GM13976 (cell line): ENCODE measurements at regions not wholly inside any gene's neighbourhood (a gene's known extent, or its start where the extent isn't known, plus 50 kb on each side); places are given as distances from the start of the nearest gene placed in this dataset.
"Not testable (repeated sequence)": the region's sequence is repeated elsewhere in the genome, so short reads cannot be mapped to it uniquely, and the experiment has no call there.

Experiments
- DNase-seq: peaks from one replicate; pipeline ENCODE4 v3.0.0; 2012; ENCODE audit warnings: low spot score
- in situ Hi-C: fragments of 300-500 bp; cut with MboI; formaldehyde crosslinking; loops from one replicate; pipeline ENCODE4 v1.12.0; 2022; ENCODE audit warnings: low sequenced_read_pairs, mixed read lengths, inconsistent platforms; ENCODE audit not compliant: unreplicated experiment
- TF ChIP-seq, protein P1 (sequence below): IDR thresholded peaks from 2 replicates; pipeline ENCODE4 v1.5.1; 2012; ENCODE audit warnings: borderline replicate concordance, mild to moderate bottlenecking; ENCODE audit not compliant: insufficient read depth; ENCODE audit errors: extremely low read depth, missing control alignments, control extremely low read depth

DNA sequence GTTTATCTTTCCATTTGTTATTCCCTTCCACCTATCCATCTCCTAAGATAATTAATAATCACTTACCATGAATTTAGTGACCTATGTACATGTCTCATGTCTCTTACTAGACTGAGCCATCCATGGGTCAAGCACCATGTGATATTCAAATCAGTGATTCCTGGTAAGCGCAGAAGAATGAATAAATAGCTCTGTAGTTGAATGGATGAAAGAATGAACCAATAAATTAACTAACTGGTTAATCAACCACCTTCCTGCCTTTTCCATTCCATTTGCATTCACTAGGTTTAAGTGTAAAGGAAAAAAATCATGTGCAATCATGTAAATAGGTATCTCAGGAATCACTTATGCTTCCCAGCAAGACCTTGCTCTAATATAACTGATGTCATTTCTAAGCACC, 779.5 kb downstream of the NTRK3 start:
- in situ Hi-C loops = no loop called here
- no peak for DNase-seq
- TF ChIP-seq, protein P1, sequence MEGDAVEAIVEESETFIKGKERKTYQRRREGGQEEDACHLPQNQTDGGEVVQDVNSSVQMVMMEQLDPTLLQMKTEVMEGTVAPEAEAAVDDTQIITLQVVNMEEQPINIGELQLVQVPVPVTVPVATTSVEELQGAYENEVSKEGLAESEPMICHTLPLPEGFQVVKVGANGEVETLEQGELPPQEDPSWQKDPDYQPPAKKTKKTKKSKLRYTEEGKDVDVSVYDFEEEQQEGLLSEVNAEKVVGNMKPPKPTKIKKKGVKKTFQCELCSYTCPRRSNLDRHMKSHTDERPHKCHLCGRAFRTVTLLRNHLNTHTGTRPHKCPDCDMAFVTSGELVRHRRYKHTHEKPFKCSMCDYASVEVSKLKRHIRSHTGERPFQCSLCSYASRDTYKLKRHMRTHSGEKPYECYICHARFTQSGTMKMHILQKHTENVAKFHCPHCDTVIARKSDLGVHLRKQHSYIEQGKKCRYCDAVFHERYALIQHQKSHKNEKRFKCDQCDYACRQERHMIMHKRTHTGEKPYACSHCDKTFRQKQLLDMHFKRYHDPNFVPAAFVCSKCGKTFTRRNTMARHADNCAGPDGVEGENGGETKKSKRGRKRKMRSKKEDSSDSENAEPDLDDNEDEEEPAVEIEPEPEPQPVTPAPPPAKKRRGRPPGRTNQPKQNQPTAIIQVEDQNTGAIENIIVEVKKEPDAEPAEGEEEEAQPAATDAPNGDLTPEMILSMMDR = no peak

DNA sequence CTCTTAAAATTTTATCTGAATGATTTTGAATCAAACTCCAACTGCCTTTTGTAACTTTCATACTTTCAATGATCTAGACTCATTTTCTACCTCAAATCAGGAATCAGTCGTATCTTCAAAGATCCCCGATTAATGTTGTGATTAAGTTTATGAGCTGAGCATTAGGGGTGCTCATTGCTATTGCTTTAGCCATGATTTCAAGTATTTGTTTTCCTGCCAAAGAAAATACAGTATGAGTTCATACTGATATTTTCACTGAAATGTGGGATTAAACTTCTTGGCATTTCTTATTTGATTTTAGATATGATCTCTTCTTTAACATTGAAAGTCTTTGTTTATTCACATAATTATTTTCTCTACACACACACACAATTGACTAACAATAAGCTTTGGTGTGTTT, 785.6 kb downstream of the NTRK3 start:
- TF ChIP-seq, protein P1 = no peak
- DNase-seq = no peak
- in situ Hi-C loops = no loop called here

DNA sequence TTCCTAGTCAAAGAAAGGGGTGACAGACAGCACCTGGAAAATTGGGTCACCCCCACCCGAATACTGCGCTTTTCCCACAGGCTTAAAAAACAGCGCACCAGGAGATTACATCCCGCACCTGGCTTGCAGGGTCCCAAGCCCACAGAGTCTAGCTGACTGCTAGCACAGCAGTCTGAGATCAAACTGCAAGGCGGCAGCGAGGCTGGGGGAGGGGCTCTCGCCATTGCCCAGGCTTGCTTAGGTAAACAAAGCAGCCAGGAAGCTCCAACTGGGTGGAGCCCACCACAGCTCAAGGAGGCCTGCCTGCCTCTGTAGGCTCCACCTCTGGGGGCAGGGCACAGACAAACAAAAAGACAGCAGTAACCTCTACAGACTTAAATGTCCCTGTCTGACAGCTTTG, 792.6 kb downstream of the NTRK3 start:
- DNase-seq, in situ Hi-C loops: not testable (repeated sequence)

DNA sequence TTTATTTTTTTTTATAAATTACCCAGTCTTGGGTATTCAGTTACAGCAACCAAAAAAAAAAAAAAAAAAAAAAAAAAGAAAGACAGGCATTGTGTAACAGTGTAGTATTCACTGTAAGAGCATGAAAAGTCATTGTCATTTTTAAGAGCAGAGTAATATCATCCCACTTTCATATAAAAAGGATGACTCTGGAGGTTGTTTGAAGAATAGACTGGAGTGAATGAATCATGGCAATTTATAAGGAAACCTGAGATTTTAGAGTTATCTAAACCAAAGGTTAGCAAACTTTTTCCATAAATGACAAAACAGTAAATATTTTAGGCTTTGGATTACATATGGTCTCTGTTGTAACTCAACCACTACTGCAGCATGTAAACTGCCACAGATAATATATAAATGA, 794.9 kb downstream of the NTRK3 start:
- in situ Hi-C loops = no loop called here
- TF ChIP-seq, protein P1 = no peak
- DNase-seq = no peak

DNA sequence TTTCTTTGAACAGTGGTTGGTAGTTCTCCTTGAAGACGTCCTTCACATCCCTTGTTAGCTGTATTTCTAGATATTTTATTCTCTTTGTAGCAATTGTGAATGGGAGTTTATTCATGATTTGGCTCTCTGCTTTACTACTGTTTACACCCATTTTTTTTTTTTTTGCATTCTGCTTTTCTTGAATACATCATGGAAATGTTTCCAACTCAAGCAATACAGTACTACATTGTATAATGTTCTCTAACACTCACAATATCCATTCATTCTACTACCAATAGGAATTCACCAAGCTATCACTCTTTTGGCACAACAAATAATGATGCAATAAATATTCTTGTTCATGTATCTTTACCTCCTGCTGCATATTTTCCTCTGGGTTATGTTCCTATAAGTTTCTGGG, 801.7 kb downstream of the NTRK3 start:
- TF ChIP-seq, protein P1 = no peak
- in situ Hi-C loops = no loop called here
- no peak for DNase-seq

DNA sequence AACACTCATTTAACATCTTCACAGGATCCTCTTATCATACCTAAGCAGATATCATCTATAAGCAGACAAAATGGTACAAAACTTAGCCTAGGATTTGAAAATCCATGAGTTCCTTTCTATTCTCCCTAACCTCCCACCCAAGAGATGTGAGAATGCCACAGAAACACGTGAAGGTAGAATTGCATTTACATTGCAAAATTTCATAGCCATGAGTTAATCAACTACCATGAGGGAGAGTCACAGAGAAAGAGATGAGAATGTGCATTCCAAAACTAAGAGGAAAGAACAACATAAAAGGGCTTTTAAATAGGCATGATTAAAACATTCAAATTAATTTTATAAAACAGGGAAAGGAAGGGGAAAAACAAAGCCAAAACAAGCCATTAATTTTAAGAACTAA, 806.2 kb downstream of the NTRK3 start:
- no peak for DNase-seq
- in situ Hi-C loops = no loop called here
- TF ChIP-seq, protein P1 = no peak

DNA sequence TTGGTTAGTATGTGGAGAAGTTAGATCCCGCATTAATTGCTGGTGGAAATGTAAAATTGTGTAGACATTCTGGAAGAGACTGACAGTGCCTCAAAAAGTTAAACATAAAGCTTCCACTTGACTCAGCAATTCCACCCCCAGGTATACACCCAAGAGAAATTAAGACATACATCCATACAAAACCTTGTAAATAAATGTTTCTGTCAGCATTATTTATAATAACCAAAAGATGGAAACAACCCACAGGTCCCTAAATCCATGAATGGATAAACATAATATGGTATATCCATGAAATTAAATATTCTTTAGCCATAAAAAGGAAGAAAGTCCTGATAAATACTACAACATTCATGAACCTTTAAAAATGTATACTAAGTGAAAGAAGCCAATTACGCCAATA, 817.4 kb downstream of the NTRK3 start:
- no peak for DNase-seq
- TF ChIP-seq, protein P1 = no peak
- in situ Hi-C loops = no loop called here
